CD14-positive monocyte (primary cell): ENCODE measurements at regions not wholly inside any gene's neighbourhood (a gene's known extent, or its start where the extent isn't known, plus 50 kb on each side); places are given as distances from the start of the nearest gene placed in this dataset.

Source experiments
- DNase-seq, 3 donors: peaks; one replicate each; pipeline ENCODE4 v3.0.0-alpha.2; 2011 to 2022
- H2AFZ ChIP-seq: 2 replicates; pipeline ENCODE4 v1.6.0; 2012; ENCODE audit warnings: mild to moderate bottlenecking, low read depth, low read length, inconsistent platforms; ENCODE audit not compliant: insufficient read depth, poor library complexity, severe bottlenecking
- H3K27ac ChIP-seq, 2 donors: 1 replicate in 1 of 2; 2 replicates in 1 of 2; pipeline ENCODE4 v1.5.1; 2012 to 2013; ENCODE audit warnings: low read length in 2 of 2, control low read depth in 1 of 2, inconsistent platforms in 1 of 2, low read depth in 1 of 2, mild to moderate bottlenecking in 1 of 2
- H3K27me3 ChIP-seq, 2 donors: one replicate each; pipeline versions ENCODE4 v1.6.0 to v1.6.1; 2011 to 2013; ENCODE audit warnings: low read length in 2 of 2; ENCODE audit not compliant: control insufficient read depth in 2 of 2, insufficient read depth in 2 of 2
- H3K36me3 ChIP-seq, 2 donors: replicated peaks in 1 of 2; 1 replicate in 1 of 2; 2 replicates in 1 of 2; pipeline versions ENCODE4 v1.5.1 to v1.6.1; 2012 to 2013; ENCODE audit warnings: low read length in 2 of 2, control low read depth in 1 of 2, inconsistent platforms in 1 of 2, mild to moderate bottlenecking in 1 of 2; ENCODE audit not compliant: insufficient read depth in 2 of 2, control insufficient read depth in 1 of 2
- H3K4me1 ChIP-seq, 2 donors: 1 replicate in 1 of 2; 2 replicates in 1 of 2; pipeline versions ENCODE4 v1.5.1 to v1.6.1; 2012 to 2013; ENCODE audit warnings: low read length in 2 of 2, control low read depth in 1 of 2, inconsistent platforms in 1 of 2, mild to moderate bottlenecking in 1 of 2, moderate library complexity in 1 of 2; ENCODE audit not compliant: insufficient read depth in 2 of 2, control insufficient read depth in 1 of 2
- H3K4me2 ChIP-seq: replicated peaks from 2 replicates; pipeline ENCODE3; 2012; ENCODE audit warnings: low read length, moderate library complexity, mild to moderate bottlenecking; ENCODE audit not compliant: poor library complexity, severe bottlenecking; ENCODE audit errors: extremely low read depth
- H3K4me3 ChIP-seq, 3 experiments: fragments of 200-600 bp in 1 of 3; sonication (generic) in 1 of 3; replicated peaks in 1 of 3; 1 replicate in 2 of 3; 2 replicates in 1 of 3; pipeline ENCODE4 v1.5.1; 2011 to 2013; ENCODE audit warnings: low read length in 3 of 3, mild to moderate bottlenecking in 3 of 3, control low read depth in 2 of 3, low read depth in 2 of 3, inconsistent platforms in 1 of 3, moderate library complexity in 1 of 3
- H3K79me2 ChIP-seq: 2 replicates; pipeline ENCODE4 v1.6.0; 2012; ENCODE audit warnings: mild to moderate bottlenecking, control low read depth, inconsistent platforms, low read length, moderate library complexity; ENCODE audit not compliant: insufficient read depth
- H3K9ac ChIP-seq: 2 replicates; pipeline ENCODE4 v1.6.0; 2017; ENCODE audit warnings: low read length, mild to moderate bottlenecking; ENCODE audit not compliant: insufficient read depth, poor library complexity, severe bottlenecking
- H3K9me3 ChIP-seq, 2 donors: replicated peaks in 1 of 2; 1 replicate in 1 of 2; 2 replicates in 1 of 2; pipeline versions ENCODE4 v1.5.1 to v1.6.1; 2012 to 2013; ENCODE audit warnings: low read length in 2 of 2, control low read depth in 1 of 2; ENCODE audit not compliant: control insufficient read depth in 1 of 2, insufficient read depth in 1 of 2
- H4K20me1 ChIP-seq: 2 replicates; pipeline ENCODE4 v1.6.0; 2012; ENCODE audit warnings: mild to moderate bottlenecking, low read length, control low read depth, moderate library complexity; ENCODE audit not compliant: insufficient read depth
- H3K27ac Mint-ChIP-seq, 7 donors: one replicate each; pipeline ENCODE4 v1.8.0; 2020; ENCODE audit warnings: mild to moderate bottlenecking in 7 of 7, mixed read lengths in 7 of 7, moderate library complexity in 6 of 7, inconsistent platforms in 2 of 7
- H3K27me3 Mint-ChIP-seq, 3 donors: one replicate each; pipeline ENCODE4 v1.8.0; 2021 to 2022; ENCODE audit warnings: low read depth in 3 of 3, mild to moderate bottlenecking in 3 of 3, mixed read lengths in 3 of 3, moderate library complexity in 3 of 3, inconsistent platforms in 1 of 3
- H3K36me3 Mint-ChIP-seq, 2 donors: one replicate each; pipeline ENCODE4 v1.8.0; 2020; ENCODE audit warnings: mixed read lengths in 2 of 2, inconsistent platforms in 1 of 2, mild to moderate bottlenecking in 1 of 2
- H3K4me1 Mint-ChIP-seq: one replicate; pipeline ENCODE4 v1.8.0; 2020; ENCODE audit warnings: mild to moderate bottlenecking, mixed read lengths
- H3K4me3 Mint-ChIP-seq, 2 donors: one replicate each; pipeline ENCODE4 v1.8.0; 2020; ENCODE audit warnings: mild to moderate bottlenecking in 2 of 2, mixed read lengths in 2 of 2, moderate library complexity in 1 of 2
- H3K9me3 Mint-ChIP-seq, 7 donors: one replicate each; pipeline ENCODE4 v1.8.0; 2020 to 2022; ENCODE audit warnings: mixed read lengths in 7 of 7, mild to moderate bottlenecking in 6 of 7, moderate library complexity in 6 of 7, inconsistent platforms in 2 of 7
- CTCF ChIP-seq: fragments of 200-600 bp; IDR thresholded peaks from one replicate; pipeline ENCODE4 v1.8.0; 2022; ENCODE audit warnings: antibody characterized with exemption, mild to moderate bottlenecking
- WGBS: methylation state at CpG from one replicate; pipeline ENCODE4 v1.1.5; 2013; ENCODE audit warnings: missing lambda C conversion rate; ENCODE audit not compliant: insufficient coverage; 5-methylcytosine and 5-hydroxymethylcytosine counted together
- intact Hi-C, 2 donors: fragments of 100-400 bp; cut with micrococcal nuclease; formaldehyde crosslinking; loops; one replicate each; pipeline versions ENCODE4 v1.15.0 to v1.15.1; 2023

- Histone ChIP-seq H3K4me3 (no peak overlapping the region), H3K4me1 (no peaks in the 10 kb centered on the region), H3K9me3 (peaks cover 11 to 20% of the 10 kb centered on the region in 2 donors), H3K9ac (no peak overlapping the region), H3K36me3 (no peaks in the 10 kb centered on the region), H3K27ac (no peak overlapping the region), H2AFZ (no peak overlapping the region), H3K4me2 (no peak overlapping the region), H3K27me3 (no peaks in the 10 kb centered on the region), H4K20me1 (no peaks in the 10 kb centered on the region), H3K79me2 (no peaks in the 10 kb centered on the region)
- no peak for DNase-seq
- 76% methylated on average over 2 of the region's 3 CpGs for WGBS
- Mint-ChIP-seq H3K4me1 (no peaks in the 10 kb centered on the region), H3K27ac (no peak overlapping the region), H3K4me3 (no peak overlapping the region), H3K27me3 (peaks cover 0 to 3% (median 2%) of the 10 kb centered on the region in 3 donors), H3K36me3 (no peaks in the 10 kb centered on the region), H3K9me3 (peaks cover 0 to 23% (median 3%) of the 10 kb centered on the region in 7 donors)
- intact Hi-C loops = no loop called here
- no peak for TF ChIP-seq CTCF
These were observed 619.9 kb downstream of the KIF4B start for GRCh38 chr5:155633338-155633957.

GRCh38 chr5:155649666-155650065, 636.1 kb downstream of the KIF4B start:
- WGBS = no CpG with 5 or more reads among the region's 2 CpGs
- Histone ChIP-seq H3K27me3 (no peaks in the 10 kb centered on the region), H3K9ac (no peak overlapping the region), H3K9me3 (no peaks in the 10 kb centered on the region), H3K4me2 (no peak overlapping the region), H3K36me3 (no peaks in the 10 kb centered on the region), H4K20me1 (no peaks in the 10 kb centered on the region), H3K4me1 (no peaks in the 10 kb centered on the region), H3K4me3 (no peak overlapping the region), H3K27ac (no peak overlapping the region), H3K79me2 (no peaks in the 10 kb centered on the region), H2AFZ (no peak overlapping the region)
- peaks cover 0 to 2% (median 0%) of the 10 kb centered on the region in 7 donors for H3K9me3 Mint-ChIP-seq
- no peaks in the 10 kb centered on the region for H3K27me3 Mint-ChIP-seq
- H3K36me3 Mint-ChIP-seq = no peaks in the 10 kb centered on the region
- intact Hi-C loops = no loop called here
- H3K4me3 Mint-ChIP-seq = no peak overlapping the region
- no peak overlapping the region for H3K27ac Mint-ChIP-seq
- DNase-seq = no peak
- no peak for TF ChIP-seq CTCF
- H3K4me1 Mint-ChIP-seq = no peaks in the 10 kb centered on the region
